HG02973 (cell line): ENCODE measurements at regions not wholly inside any gene's neighbourhood (a gene's known extent, or its start where the extent isn't known, plus 50 kb on each side); places are given as distances from the start of the nearest gene placed in this dataset.
"Not testable (repeated sequence)": the region's sequence is repeated elsewhere in the genome, so short reads cannot be mapped to it uniquely, and the experiment has no call there.

ENCODE experiments used
- ATAC-seq: cut with Tn5 transposase; IDR thresholded peaks from one replicate; pipeline ENCODE4 v1.9.1; 2021; ENCODE audit warnings: moderate library complexity; ENCODE audit not compliant: unreplicated experiment

DNA sequence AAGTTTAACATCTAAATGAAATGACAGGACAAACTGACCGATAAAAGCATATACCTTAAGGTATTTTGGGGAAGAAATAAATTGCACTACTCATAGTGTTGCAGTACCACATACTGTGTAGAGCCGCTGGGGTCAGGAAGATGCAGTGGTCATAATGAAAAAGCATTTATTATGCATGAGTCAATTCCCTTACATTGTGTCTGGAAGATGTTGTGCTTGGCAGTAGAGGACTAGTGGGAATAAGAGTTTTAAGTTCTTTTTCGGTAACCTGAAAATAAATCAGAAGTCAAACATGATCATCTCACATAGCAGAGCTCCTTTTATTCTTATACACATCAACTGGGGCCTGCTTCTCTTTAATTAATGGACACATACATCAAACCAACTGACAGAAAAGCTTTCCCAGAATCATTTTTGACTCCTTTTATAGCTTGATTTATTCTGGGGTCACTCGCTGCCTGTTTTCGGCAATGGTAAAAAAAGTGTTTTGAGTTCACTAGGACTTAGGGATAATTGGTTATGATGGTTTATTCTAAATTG, 262.5 kb upstream of the CHD1 start:
- ATAC-seq: no peak

DNA sequence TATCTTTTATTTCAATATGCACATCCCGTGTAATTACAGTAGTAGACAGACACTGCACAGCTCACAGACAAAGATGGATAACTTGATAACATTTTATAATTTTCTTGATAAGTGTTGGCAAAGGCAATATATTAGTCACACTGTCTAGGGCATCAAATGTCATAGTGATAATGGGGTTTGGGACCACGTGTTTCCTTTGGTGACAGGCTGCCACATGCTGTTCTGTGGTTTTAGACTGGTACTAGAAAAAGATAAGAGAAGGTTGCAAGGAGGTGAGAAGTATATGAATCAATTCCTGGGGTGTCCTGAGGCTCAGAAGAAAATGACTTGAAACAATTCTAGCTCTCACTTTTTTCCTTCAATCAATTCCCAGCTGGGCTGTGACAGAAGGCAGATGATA, 258.8 kb upstream of the CHD1 start:
- no peak for ATAC-seq

DNA sequence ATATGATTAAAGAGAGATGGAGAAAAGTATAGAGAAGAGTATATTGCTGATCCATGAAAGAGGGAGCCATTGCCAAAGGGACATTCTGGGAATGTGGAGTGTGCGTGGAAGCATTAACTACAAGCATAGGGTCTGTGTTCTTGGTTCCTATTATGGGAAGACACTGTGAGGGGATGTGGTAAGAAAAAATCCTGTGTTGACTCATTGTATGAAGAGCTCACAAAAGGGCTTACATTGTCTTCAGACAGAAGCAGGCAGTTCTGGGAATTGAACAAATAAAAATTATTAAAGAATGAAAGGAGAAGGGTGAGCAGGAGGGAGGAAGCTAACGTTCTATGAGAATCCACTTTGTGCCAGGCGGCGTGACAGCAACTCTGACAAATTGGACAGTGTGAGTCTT, 250.4 kb upstream of the CHD1 start:
- ATAC-seq: no peak

DNA sequence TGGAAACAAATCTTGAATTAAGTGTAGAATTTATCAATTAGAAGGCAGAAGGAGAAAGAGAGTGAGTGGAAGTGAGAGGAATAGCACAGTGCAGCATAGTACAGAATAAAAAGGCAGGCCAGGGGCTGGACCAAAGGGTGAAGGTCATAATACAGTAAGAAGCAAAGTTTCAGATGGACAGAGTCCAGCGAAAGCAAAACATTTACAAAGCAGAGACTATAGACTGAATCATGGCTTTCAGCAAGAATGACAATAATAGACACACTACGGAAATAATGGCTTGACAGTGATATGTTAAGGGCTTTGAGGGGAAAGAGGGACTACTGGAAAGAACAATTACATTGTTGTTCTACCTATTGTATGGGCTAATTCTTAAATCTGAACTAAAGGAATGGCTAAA, 249.0 kb upstream of the CHD1 start:
- no peak for ATAC-seq

DNA sequence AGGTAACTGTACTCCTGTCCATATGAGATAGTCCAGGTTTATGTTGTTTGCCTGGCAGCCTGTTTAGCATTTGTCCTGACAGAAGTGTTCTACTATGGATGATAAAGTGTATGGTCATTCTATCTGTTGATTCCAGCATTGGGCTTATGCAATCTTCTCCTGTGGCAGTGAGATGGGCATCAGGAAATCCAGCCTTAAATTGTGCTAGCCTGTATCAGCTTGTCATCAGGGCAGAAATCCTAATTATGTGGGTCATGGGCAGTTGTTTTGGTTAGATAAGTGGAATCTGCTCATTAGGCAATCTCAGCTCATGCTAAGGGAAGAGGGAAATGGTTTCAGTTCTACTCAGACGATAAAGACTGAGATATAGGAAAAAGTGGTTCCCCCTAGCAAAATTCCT, 247.4 kb upstream of the CHD1 start:
- ATAC-seq: no peak

DNA sequence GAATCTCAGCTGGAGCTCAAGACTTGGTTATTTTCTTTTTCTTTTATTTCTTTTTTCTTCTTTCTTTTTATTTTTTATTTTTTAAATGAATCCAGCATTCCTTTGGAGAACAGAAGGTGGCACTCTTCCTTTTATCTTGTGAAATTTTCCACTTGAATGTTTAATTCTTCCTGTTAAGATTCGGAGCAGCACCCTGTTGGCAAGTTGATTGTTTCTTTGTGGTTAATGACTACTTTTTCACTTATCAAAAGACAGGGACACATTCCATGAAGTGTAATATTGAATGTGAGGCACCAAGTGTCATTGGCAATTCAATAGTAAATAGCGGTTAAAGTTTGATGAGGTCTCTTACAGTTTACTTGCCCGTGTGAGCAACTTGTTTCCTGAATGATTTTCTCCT, 240.5 kb upstream of the CHD1 start:
- ATAC-seq: no peak

DNA sequence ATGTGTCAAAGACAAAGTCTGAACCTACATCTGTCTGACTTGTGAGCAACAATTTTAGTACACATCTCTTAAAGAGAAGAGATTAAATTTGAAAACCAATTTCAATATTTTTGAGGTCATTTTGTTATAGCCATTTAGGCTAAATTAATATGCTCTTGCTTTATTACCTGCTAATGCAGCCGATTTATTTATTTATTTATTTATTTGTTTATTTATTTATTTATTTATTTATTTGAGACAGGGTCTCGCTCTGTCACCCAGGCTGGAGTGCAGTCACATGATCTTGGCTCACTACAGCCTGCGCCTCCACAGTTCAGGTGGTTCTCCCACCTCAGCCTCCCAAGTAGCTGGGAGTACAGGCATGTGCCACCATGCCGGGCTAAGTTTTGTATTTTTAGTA, 232.7 kb upstream of the CHD1 start:
- not testable (repeated sequence) for ATAC-seq

DNA sequence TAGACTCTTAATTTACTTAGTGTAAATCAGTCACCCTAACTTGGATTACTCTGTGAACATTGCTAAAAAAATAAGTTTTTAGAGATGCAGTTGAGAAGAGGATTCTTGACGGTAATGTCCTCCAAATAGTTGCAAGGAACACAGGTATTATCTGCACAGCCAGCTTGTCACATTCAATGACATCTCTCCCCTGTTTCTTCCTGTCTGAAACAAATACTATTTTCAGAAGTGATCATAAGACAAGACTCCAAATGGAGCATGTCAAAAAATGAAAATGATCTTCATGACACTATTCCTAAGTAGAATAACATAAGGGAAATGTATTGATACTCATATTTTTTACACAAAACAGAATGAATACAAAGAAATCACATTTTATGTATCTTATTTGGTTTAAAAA, 227.9 kb upstream of the CHD1 start:
- ATAC-seq: no peak

DNA sequence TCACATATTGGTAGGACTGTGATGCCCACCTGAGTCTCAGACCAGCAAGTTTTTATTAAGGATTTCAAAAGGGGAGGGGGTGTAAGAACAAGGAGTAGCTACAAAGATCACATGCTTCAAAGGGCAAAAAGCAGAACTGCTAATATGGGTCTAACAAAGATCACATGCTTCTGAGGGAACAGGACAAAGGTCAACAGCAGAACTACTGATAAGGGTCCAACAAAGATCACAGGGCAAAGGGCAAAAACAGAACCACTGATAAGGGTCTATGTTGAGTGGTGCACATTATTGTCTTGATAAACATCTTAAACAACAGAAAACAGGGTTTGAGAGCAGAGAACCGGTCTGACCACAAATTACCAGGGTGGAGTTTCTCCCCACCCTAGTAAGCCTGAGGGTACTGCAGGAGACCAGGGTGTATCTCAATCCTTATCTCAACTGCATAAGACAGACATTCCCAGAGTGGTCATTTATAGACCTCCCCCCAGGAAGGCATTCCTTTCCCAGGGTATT, 214.5 kb upstream of the CHD1 start:
- not testable (repeated sequence) for ATAC-seq

DNA sequence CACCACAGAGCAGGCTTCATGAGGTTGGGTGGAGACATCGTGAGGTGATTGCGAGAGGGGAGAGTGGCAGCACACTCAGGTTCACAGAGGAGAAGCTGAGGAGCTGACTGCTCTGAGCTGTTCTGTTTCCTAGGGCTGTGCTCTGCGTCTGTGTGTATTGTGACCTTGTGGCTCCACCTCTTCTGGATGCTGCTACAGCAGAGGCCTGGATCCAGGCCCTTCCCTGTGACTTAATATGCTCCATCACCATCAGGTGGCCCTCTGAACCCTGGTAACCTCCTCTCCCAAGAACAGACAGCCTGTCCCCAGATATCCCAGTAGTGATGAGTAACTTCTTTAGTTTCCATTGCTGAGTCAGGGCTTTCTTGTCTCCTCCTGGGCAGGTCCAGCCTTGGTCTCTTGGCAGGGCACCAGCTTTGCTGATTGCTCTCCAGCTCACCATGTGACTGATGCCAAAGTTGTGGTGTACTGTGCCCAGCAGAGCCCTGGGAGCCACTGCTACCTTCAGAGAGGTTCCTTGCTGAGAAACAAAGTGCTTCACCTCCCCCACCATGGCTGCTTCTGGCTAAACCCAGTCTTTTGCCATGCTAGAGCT, 212.8 kb upstream of the CHD1 start:
- ATAC-seq: no peak

DNA sequence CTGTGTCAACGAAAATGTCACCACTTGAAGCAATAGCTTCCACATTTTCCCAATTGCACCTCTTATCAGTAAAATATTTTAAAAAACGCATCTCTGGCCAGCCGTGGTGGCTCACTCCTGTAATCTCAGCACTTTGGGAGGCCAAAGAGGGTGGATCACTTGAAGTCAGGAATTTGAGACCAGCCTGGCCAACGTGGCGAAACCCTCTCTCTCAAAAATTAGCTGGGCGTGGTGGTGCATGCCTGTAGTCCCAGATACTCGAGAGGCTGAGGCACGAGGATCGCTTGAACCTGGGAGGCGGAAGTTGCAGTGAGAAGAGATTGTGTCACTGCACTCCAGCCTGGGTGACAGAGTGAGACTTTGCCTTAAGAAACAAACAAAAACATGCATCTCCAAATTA, 210.1 kb upstream of the CHD1 start:
- ATAC-seq: no peak

DNA sequence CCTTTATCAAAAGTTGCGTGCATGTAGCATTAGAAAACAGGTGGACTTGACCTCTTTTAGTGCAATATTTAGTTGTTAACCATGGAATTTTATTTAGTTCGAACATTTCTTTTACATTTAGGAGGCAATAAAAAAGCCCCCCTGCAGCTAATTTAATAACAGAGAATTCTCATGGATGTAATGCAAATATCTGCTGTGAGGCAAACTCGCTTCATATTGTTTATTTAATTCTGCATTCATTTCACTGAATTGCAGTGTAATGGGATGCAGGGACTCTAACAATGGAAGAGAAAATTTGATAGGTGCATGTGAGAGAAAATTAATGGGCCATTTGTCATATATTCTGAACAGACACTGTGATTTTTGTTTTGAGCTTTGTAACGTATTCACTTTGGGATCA, 205.1 kb upstream of the CHD1 start:
- no peak for ATAC-seq

DNA sequence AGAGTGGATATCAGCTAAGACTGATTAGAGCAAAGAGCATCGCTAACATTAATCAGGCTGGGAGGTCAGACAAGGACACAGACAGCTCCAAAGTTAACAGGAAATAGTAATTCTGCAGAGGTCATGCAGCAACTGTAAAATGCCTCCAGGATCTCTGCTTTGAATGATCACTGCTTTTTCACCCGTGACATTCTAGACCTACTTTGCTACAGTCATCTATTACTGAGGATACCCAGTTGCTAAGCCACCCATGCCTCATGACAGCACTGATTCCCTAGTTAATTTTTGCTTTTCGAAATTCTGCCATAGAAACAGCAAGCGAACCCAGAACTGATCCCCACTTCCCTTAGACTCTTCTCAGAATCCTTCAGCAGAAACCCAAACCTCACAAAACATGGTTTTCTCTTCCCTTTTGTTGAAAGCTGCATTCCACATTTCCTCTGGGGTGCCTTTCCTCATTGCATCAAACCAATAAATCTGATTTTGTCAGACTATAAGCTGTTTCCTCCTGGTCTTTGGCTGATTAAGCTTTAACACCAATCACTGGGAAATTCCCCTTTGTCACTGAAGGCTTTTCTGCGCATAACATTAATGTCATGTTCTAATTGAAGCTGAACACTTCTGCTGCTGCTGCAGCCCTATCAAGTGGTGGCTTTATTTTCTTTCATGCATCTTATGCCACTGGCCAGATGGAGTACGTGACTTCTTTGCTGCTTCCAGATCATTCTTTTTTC, 201.1 kb upstream of the CHD1 start:
- no peak for ATAC-seq

DNA sequence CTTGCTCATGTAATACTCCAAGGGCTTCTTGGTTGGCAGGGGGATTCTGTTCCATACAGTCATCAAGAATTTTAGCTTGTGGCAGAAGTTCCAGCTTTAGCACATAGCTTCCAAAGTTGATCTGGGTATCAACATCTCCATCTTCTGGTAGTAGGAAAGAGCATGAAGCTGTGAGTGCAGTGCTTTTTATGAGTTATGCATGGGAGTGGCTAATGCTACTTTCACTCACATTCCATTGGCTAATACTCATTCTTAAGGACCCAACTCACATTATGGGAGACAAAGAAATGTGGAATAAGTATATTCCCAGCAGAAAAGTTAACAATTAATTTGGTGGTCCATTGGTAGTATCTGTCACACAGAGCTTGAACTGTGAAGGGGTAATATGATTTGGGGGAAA, 194.2 kb upstream of the CHD1 start:
- no peak for ATAC-seq

DNA sequence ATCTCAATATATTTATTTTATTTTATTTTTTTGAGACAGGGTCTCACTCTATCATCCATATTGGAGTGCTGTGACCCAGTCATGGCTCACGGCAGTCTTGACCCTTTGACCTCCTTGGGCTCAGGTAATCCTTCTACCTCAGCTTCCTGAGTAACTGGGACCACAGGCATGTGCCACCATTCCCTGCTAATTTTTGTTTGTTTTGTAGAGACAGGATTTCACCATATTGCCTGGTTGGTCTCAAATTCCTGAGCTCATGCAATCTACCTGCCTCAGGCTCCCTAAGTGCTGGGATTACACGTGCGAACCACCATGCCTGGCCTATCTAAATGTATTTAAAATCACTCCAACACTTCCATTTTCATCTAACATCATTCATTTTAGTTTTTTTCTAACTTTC, 190.5 kb upstream of the CHD1 start:
- ATAC-seq: no peak

DNA sequence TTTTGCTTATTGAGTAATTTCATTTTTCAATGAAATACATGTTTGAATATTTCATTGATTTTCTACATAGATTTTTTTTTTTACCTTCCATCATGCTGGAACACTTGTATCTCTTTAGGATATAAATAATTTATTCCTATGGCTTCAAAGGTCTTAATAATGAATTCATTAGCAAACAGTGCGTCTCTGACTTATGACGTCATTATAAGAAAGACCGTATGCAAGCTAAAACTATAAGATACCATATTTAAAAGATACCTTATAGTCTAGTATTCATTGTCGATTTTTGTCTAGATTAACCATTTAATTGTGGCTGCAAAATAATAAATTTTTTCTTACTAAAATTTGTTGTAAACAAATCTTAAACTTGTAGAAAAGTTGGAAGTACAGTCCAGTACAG, 187.7 kb upstream of the CHD1 start:
- no peak for ATAC-seq

DNA sequence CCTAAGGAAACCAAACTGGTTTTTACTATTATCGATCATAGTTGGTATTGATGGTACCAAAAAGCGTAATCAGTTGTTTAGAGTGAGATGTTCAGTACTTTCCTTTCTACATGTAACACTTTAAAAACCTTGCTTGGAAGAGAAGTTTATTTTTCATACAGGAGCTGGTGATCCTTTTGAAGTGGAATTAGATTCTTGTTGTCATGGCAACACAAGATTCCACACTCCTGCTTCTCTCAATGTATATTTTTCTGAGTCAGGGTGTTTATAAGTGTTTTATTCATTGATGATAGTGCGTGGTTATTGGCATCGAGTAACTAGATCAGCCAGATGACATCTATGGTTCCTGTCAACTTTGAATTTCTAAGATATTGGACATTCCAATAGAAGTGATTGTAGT, 181.1 kb upstream of the CHD1 start:
- ATAC-seq: no peak

DNA sequence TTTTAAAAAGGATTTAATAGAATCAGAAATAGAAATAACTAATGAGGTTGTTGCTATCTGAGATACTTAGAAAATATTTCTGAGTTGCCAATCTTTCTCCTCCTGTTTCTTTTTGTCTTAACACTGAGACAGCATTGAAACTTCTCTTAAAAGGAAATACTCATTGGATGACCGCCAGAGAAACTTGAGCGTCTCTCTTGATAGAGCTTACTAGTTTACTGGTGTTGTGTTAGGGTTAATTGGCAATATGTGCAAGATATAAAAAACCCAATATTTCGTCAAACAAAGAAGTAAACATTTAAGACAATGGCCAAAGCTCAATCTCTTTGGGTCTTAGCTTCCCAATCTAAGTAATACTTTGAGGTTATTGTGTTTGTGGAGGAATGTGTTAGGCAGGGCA, 176.4 kb upstream of the CHD1 start:
- no peak for ATAC-seq

DNA sequence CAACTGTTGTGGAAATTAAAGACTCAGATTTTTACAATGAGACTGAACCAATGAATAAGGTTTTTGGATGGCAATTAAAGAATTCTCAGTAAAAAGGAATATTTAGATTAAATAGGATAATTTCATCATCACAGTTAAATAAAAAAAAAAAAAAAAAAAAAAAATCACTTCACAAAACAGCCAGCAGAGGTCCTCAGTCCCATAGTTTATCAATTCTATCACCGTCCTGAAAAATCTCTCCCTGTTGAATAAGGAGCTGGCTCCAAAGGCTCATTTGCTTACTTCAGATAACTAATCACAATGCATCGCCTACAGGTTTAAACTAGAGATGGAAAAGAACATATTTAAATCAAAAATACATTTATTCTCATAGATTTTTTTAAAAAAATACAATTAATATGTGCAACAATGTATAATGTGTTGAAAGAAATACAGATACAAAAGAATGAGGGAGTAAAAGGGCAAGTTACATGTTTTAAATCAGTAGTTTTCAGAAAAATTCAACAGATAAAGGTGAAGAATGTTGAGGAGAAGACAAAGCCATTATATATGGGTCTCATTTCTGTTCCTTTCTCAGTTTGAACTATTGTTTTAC, 175.8 kb upstream of the CHD1 start:
- ATAC-seq: no peak

DNA sequence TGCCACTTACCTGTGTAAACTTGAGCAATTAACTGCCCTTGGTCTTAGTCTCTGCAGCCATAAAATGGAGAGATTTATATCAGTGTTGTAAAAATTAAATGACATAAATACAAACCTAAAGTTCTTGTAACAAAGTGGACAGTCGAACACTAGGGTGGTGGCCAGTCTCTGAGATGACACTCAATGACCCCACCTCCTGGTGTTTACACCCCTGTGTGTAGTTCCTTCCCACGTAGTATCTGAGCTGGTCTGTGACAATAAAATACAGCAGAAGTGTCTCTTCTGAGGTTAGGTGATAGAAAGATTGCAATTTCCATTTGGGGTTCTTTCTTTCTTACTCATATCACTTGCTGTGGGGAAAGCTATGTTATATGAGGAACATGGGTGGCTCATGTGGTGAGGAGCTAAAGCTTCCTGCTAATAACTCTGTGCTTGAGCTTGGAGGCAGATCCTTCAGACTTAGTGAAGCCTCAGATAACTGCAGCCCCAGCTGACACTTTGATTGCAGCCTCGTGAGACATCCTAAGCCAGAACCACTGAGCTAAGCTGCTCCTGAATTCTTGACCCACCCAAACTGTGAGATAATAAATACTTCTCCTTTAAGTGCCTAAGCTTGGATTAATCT, 173.4 kb upstream of the CHD1 start:
- ATAC-seq: no peak

DNA sequence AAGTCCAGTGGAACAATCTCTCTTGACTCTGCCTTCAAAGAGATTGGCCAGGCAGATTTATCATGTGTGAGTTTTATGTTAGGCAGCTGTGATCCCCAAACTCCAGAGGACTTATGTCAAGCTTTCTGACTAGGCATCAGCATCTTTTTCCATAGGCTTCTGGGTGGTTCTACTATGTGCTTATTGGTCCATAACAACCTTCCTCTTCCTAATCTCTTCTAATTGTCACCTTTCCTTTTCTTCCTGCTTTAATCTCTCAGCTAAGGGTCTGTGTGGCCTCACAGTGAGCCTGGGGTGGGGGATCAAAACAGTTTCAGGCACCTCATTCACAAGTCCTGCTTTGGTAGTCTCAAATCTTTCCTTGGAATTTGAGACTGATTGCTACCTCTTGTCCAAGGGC, 170.9 kb upstream of the CHD1 start:
- no peak for ATAC-seq
